Muscle of leg (tissue), 3 donors: ENCODE measurements at regions not wholly inside any gene's neighbourhood (a gene's known extent, or its start where the extent isn't known, plus 50 kb on each side); places are given as distances from the start of the nearest gene placed in this dataset.

ENCODE experiments used
- DNase-seq: peaks from one replicate; pipeline ENCODE4 v3.0.0; 2013
- H3K27ac ChIP-seq: one replicate; pipeline ENCODE4 v1.5.1; 2013; ENCODE audit warnings: mild to moderate bottlenecking, low read length, control low read depth
- H3K27me3 ChIP-seq: one replicate; pipeline ENCODE4 v1.6.1; 2013; ENCODE audit warnings: low read length; ENCODE audit not compliant: control insufficient read depth, insufficient read depth
- H3K36me3 ChIP-seq: one replicate; pipeline ENCODE4 v1.6.1; 2013; ENCODE audit warnings: low read length; ENCODE audit not compliant: control insufficient read depth, insufficient read depth
- H3K4me1 ChIP-seq: one replicate; pipeline ENCODE4 v1.6.1; 2013; ENCODE audit warnings: low read length; ENCODE audit not compliant: control insufficient read depth, insufficient read depth
- H3K4me3 ChIP-seq: one replicate; pipeline ENCODE4 v1.5.1; 2013; ENCODE audit warnings: low read length, control low read depth
- H3K9me3 ChIP-seq: replicated peaks from 2 replicates; pipeline ENCODE4 v1.6.1; 2013; ENCODE audit warnings: low read depth, low read length; ENCODE audit not compliant: control insufficient read depth
- WGBS: methylation state at CpG from one replicate; pipeline ENCODE4 v1.1.5; 2013; ENCODE audit warnings: missing lambda C conversion rate; ENCODE audit not compliant: insufficient coverage; 5-methylcytosine and 5-hydroxymethylcytosine counted together

GRCh38 chr22:47474895-47475294 lies 712.4 kb downstream of the TBC1D22A start:
- WGBS, result 90% methylated on average over 2 of the region's 3 CpGs
- no peaks in the 10 kb centered on the region for H3K27me3 ChIP-seq
- H3K27ac ChIP-seq, result no peak overlapping the region
- H3K36me3 ChIP-seq, result no peaks in the 10 kb centered on the region
- peak; percentile 25 for DNase-seq
- H3K9me3 ChIP-seq, result no peaks in the 10 kb centered on the region
- peaks cover 3% of the 10 kb centered on the region for H3K4me1 ChIP-seq
- H3K4me3 ChIP-seq, result no peak overlapping the region

- no CpG with 5 or more reads among the region's 6 CpGs for WGBS
- no peak overlapping the region for H3K27ac ChIP-seq
Observed at GRCh38 chr22:47474464-47474863, 712.0 kb downstream of the TBC1D22A start.

GRCh38 chr22:47472636-47473035 lies 710.2 kb downstream of the TBC1D22A start:
- no peaks in the 10 kb centered on the region for H3K27me3 ChIP-seq

More at GRCh38 chr22:47474464-47474863, 712.0 kb downstream of the TBC1D22A start:
- H3K4me1 ChIP-seq, result peaks cover 3% of the 10 kb centered on the region
- no peak overlapping the region for H3K4me3 ChIP-seq
- DNase-seq, result no peak
- no peaks in the 10 kb centered on the region for H3K27me3 ChIP-seq
- no peaks in the 10 kb centered on the region for H3K36me3 ChIP-seq
- no peaks in the 10 kb centered on the region for H3K9me3 ChIP-seq

GRCh38 chr22:47471406-47471805 lies 709.0 kb downstream of the TBC1D22A start:
- 100% methylated on average over 1 of the region's 3 CpGs for WGBS
- H3K4me1 ChIP-seq, result peaks cover 2% of the 10 kb centered on the region
- no peaks in the 10 kb centered on the region for H3K27me3 ChIP-seq
- H3K4me3 ChIP-seq, result no peak overlapping the region
- H3K36me3 ChIP-seq, result no peaks in the 10 kb centered on the region
- peaks cover 12% of the 10 kb centered on the region for H3K9me3 ChIP-seq
- no peak for DNase-seq
- H3K27ac ChIP-seq, result no peak overlapping the region

More at GRCh38 chr22:47472636-47473035, 710.2 kb downstream of the TBC1D22A start:
- no peaks in the 10 kb centered on the region for H3K36me3 ChIP-seq
- H3K4me1 ChIP-seq, result peaks cover 3% of the 10 kb centered on the region
- H3K27ac ChIP-seq, result no peak overlapping the region
- H3K4me3 ChIP-seq, result no peak overlapping the region
- peaks cover under 1% of the 10 kb centered on the region for H3K9me3 ChIP-seq
- WGBS, result 95% methylated on average over 8 of the region's 9 CpGs
- no peak for DNase-seq

- Histone ChIP-seq H3K9me3 (peaks cover 15% of the 10 kb centered on the region), H3K27ac (no peak overlapping the region), H3K27me3 (peaks cover 2% of the 10 kb centered on the region), H3K4me1 (no peaks in the 10 kb centered on the region), H3K4me3 (no peak overlapping the region), H3K36me3 (no peaks in the 10 kb centered on the region)
- DNase-seq, result no peak
- WGBS, result 100% methylated on average over 1 of the region's 2 CpGs
Observed at GRCh38 chr22:47465809-47466208, 703.4 kb downstream of the TBC1D22A start.

- 89% methylated on average over 6 of the region's 8 CpGs for WGBS
Observed at GRCh38 chr22:47465222-47465621, 702.8 kb downstream of the TBC1D22A start.

GRCh38 chr22:47463220-47463619 lies 700.8 kb downstream of the TBC1D22A start:
- Histone ChIP-seq H3K4me1 (no peaks in the 10 kb centered on the region), H3K4me3 (no peak overlapping the region), H3K9me3 (peaks cover 15% of the 10 kb centered on the region), H3K27ac (no peak overlapping the region), H3K27me3 (peaks cover 2% of the 10 kb centered on the region), H3K36me3 (no peaks in the 10 kb centered on the region)
- 67% methylated on average over 6 of the region's 8 CpGs for WGBS
- DNase-seq, result no peak

More at GRCh38 chr22:47465222-47465621, 702.8 kb downstream of the TBC1D22A start:
- peaks cover 2% of the 10 kb centered on the region for H3K27me3 ChIP-seq
- no peak for DNase-seq
- no peaks in the 10 kb centered on the region for H3K36me3 ChIP-seq
- H3K9me3 ChIP-seq, result peaks cover 15% of the 10 kb centered on the region
- H3K4me1 ChIP-seq, result no peaks in the 10 kb centered on the region
- no peak overlapping the region for H3K4me3 ChIP-seq
- no peak overlapping the region for H3K27ac ChIP-seq

- DNase-seq, result no peak
- H3K36me3 ChIP-seq, result no peaks in the 10 kb centered on the region
Observed at GRCh38 chr22:47460861-47461260, 698.4 kb downstream of the TBC1D22A start.

GRCh38 chr22:47460176-47460575 lies 697.7 kb downstream of the TBC1D22A start:
- Histone ChIP-seq H3K4me1 (no peaks in the 10 kb centered on the region), H3K27ac (no peak overlapping the region), H3K27me3 (peaks cover 2% of the 10 kb centered on the region), H3K4me3 (no peak overlapping the region), H3K9me3 (no peaks in the 10 kb centered on the region), H3K36me3 (no peaks in the 10 kb centered on the region)
- 76% methylated on average over 2 of the region's 3 CpGs for whole genome bisulfite sequencing
- DNase-seq, result peak; percentile 14

More at GRCh38 chr22:47460861-47461260, 698.4 kb downstream of the TBC1D22A start:
- H3K4me1 ChIP-seq, result no peaks in the 10 kb centered on the region
- peaks cover under 1% of the 10 kb centered on the region for H3K9me3 ChIP-seq
- no peak overlapping the region for H3K27ac ChIP-seq
- 98% methylated on average over 4 of the region's 5 CpGs for WGBS
- H3K27me3 ChIP-seq, result peaks cover 2% of the 10 kb centered on the region
- no peak overlapping the region for H3K4me3 ChIP-seq

GRCh38 chr22:47458348-47458747 lies 695.9 kb downstream of the TBC1D22A start:
- Histone ChIP-seq H3K27me3 (peaks cover 2% of the 10 kb centered on the region), H3K36me3 (no peaks in the 10 kb centered on the region), H3K4me1 (no peaks in the 10 kb centered on the region), H3K27ac (no peak overlapping the region), H3K4me3 (no peak overlapping the region), H3K9me3 (no peaks in the 10 kb centered on the region)
- 90% methylated on average over 3 of the region's 8 CpGs for WGBS
- DNase-seq, result no peak
